RWPE1 (cell line): ENCODE measurements at regions not wholly inside any gene's neighbourhood (a gene's known extent, or its start where the extent isn't known, plus 50 kb on each side); places are given as distances from the start of the nearest gene placed in this dataset.

Source experiments
- CTCF ChIA-PET: fragments of 350-600 bp; sonication (Branson Sonifier 250); formaldehyde crosslinking; extraction: SDS; loops from one replicate; lab custom pipeline; 2021; lab: Yijun Ruan, JAX
- POLR2A ChIA-PET: fragments of 400-600 bp; formaldehyde crosslinking; extraction: SDS; loops from one replicate; lab custom pipeline; 2020; ENCODE audit warnings: antibody characterized with exemption; ENCODE audit not compliant: low non-redundant PET; lab: Yijun Ruan, JAX
- DNase-seq: peaks from one replicate; pipeline ENCODE4 v3.0.0; 2012; ENCODE audit warnings: low spot score
- H3K27ac ChIP-seq: fragments of 450-650 bp; 2 replicates; pipeline ENCODE4 v1.5.1; 2017
- TF ChIP-seq, protein P1 (sequence below): fragments of 450-650 bp; conservative IDR thresholded peaks from 2 replicates; pipeline ENCODE4 v1.5.1; 2017; ENCODE audit warnings: low read depth, mild to moderate bottlenecking

- TF ChIP-seq, protein P1, sequence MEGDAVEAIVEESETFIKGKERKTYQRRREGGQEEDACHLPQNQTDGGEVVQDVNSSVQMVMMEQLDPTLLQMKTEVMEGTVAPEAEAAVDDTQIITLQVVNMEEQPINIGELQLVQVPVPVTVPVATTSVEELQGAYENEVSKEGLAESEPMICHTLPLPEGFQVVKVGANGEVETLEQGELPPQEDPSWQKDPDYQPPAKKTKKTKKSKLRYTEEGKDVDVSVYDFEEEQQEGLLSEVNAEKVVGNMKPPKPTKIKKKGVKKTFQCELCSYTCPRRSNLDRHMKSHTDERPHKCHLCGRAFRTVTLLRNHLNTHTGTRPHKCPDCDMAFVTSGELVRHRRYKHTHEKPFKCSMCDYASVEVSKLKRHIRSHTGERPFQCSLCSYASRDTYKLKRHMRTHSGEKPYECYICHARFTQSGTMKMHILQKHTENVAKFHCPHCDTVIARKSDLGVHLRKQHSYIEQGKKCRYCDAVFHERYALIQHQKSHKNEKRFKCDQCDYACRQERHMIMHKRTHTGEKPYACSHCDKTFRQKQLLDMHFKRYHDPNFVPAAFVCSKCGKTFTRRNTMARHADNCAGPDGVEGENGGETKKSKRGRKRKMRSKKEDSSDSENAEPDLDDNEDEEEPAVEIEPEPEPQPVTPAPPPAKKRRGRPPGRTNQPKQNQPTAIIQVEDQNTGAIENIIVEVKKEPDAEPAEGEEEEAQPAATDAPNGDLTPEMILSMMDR: no peak
- CTCF ChIA-PET: interaction anchor here (0.6 to 0.7 kb wide), 2 partner anchors 225 to 547 kb away, joined by 3 read pairs; no protein-coding TSS in a partner anchor
- DNase-seq: no peak
- POLR2A ChIA-PET: no interaction called here
- no peak overlapping the region for H3K27ac ChIP-seq
Measured at GRCh38 chr3:191631496-191631895, 170.5 kb downstream of the PYDC2 start.

GRCh38 chr3:191634902-191635301 is 173.9 kb downstream of the PYDC2 start:
- CTCF ChIA-PET: no interaction called here
- POLR2A ChIA-PET: no interaction called here
- TF ChIP-seq, protein P1: no peak
- no peak overlapping the region for H3K27ac ChIP-seq
- no peak for DNase-seq

- H3K27ac ChIP-seq: no peak overlapping the region
- no peak for DNase-seq
- POLR2A ChIA-PET: no interaction called here
- TF ChIP-seq, protein P1: no peak
- CTCF ChIA-PET: no interaction called here
Measured at GRCh38 chr3:191637611-191638010, 176.6 kb downstream of the PYDC2 start.

DNA sequence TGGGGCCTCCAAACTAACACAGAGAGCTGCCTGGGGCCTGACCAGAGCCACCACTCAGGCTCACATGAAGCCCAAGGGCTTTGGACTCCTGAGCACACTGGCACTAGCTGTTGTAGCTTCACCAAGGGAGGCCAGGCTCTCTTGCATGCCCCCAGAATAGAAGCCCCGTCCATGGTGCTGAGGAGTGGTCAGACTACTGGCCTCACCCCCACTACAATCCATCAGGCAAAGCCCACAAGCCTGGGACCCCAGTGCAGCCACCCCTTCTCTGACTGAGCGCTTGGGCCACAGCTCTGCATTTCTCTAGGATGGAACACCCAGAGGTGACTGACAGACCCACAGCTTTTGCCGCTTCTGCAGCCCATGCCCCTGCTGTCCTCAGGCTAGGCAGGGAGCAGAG is 180.8 kb downstream of the PYDC2 start:
- CTCF ChIA-PET: no interaction called here
- TF ChIP-seq, protein P1: no peak
- DNase-seq: no peak
- POLR2A ChIA-PET: no interaction called here
- no peak overlapping the region for H3K27ac ChIP-seq

DNA sequence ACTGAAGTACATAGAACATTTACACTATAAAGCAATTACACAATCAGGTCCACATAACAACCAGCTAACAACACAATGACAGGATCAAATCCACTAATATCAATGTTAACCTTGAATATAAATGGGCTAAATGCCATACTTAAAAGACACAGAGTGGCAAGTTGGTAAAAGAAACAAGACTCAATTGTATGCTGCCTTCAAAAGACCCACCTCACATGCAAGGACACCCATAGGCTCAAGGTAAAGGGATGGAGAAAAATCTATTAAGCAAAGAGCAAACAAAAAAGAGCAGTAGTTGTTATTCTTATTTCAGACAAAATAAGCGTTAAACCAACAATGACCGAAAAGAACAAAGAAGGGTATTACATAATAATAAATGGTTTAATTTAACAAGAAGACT is 183.3 kb downstream of the PYDC2 start:
- ChIA-PET CTCF (no interaction called here), POLR2A (no interaction called here)
- no peak overlapping the region for H3K27ac ChIP-seq
- DNase-seq: no peak
- TF ChIP-seq, protein P1: no peak

- TF ChIP-seq, protein P1: no peak
- POLR2A ChIA-PET: no interaction called here
- CTCF ChIA-PET: no interaction called here
Measured at GRCh38 chr3:191646242-191646641, 185.3 kb downstream of the PYDC2 start.

More at GRCh38 chr3:191646242-191646641, 185.3 kb downstream of the PYDC2 start:
- DNase-seq: no peak
- H3K27ac ChIP-seq: no peak overlapping the region
